ENCODE measurements at regions not wholly inside any gene's neighbourhood (a gene's known extent, or its start where the extent isn't known, plus 50 kb on each side); places are given as distances from the start of the nearest gene placed in this dataset.

- no peak overlapping the region for H3K4me3 ChIP-seq
- H3K27ac ChIP-seq = no peak overlapping the region
- H3K27me3 ChIP-seq = no peaks in the 10 kb centered on the region
- DNase-seq = no peak
- no peaks in the 10 kb centered on the region for H3K4me1 ChIP-seq
- no peak for TF ChIP-seq CTCF (IDR thresholded peaks at IDR 0.05 in 4 of 5, conservative IDR thresholded peaks at IDR 0.05 in 1 of 5)
- no peak for TF ChIP-seq POLR2A (IDR thresholded peaks at IDR 0.05)
- intact Hi-C loops (cut with DNase I; ENCODE audit: low total_unique reads) (no loop called here), in situ Hi-C loops (cut with MboI; ENCODE audit: low sequenced_read_pairs in 4 of 4) (no loop called here)
- H3K36me3 ChIP-seq = no peaks in the 10 kb centered on the region
- no peaks in the 10 kb centered on the region for H3K9me3 ChIP-seq
- ATAC-seq = no peak
Observed at GRCh38 chr9:71349218-71349617, 227.8 kb upstream of the TRPM3 start.

- H3K27ac ChIP-seq = no peak overlapping the region
- no peaks in the 10 kb centered on the region for H3K27me3 ChIP-seq
- no peak for TF ChIP-seq POLR2A (IDR thresholded peaks at IDR 0.05)
- TF ChIP-seq CTCF (IDR thresholded peaks at IDR 0.05 in 4 of 5, conservative IDR thresholded peaks at IDR 0.05 in 1 of 5) = no peak
- ATAC-seq (no peak), DNase-seq (no peak)
- no peaks in the 10 kb centered on the region for H3K36me3 ChIP-seq
- H3K4me1 ChIP-seq = no peaks in the 10 kb centered on the region
- no peaks in the 10 kb centered on the region for H3K9me3 ChIP-seq
- in situ Hi-C loops (cut with MboI; ENCODE audit: low sequenced_read_pairs in 4 of 4) (no loop called here), intact Hi-C loops (cut with DNase I; ENCODE audit: low total_unique reads) (no loop called here)
- H3K4me3 ChIP-seq = no peak overlapping the region
Observed at GRCh38 chr9:71333321-71333720, 211.9 kb upstream of the TRPM3 start.

GRCh38 chr9:71331603-71332002, 210.2 kb upstream of the TRPM3 start:
- TF ChIP-seq POLR2A (IDR thresholded peaks at IDR 0.05) (no peak), CTCF (IDR thresholded peaks at IDR 0.05 in 4 of 5, conservative IDR thresholded peaks at IDR 0.05 in 1 of 5) (no peak)
- in situ Hi-C loops (cut with MboI; ENCODE audit: low sequenced_read_pairs in 4 of 4) = no loop called here
- no peaks in the 10 kb centered on the region for H3K4me1 ChIP-seq
- H3K9me3 ChIP-seq = no peaks in the 10 kb centered on the region
- ATAC-seq (no peak), DNase-seq (no peak)
- H3K4me3 ChIP-seq = no peak overlapping the region
- H3K36me3 ChIP-seq = no peaks in the 10 kb centered on the region
- no peak overlapping the region for H3K27ac ChIP-seq
- H3K27me3 ChIP-seq = no peaks in the 10 kb centered on the region
- intact Hi-C loops (cut with DNase I; ENCODE audit: low total_unique reads) = no loop called here

- intact Hi-C loops (cut with DNase I; ENCODE audit: low total_unique reads) (no loop called here), in situ Hi-C loops (cut with MboI; ENCODE audit: low sequenced_read_pairs in 4 of 4) (no loop called here)
- Histone ChIP-seq H3K4me1 (no peaks in the 10 kb centered on the region), H3K27me3 (no peaks in the 10 kb centered on the region), H3K36me3 (no peaks in the 10 kb centered on the region), H3K9me3 (no peaks in the 10 kb centered on the region), H3K4me3 (no peak overlapping the region), H3K27ac (no peak overlapping the region)
- no peak for TF ChIP-seq CTCF (IDR thresholded peaks at IDR 0.05 in 4 of 5, conservative IDR thresholded peaks at IDR 0.05 in 1 of 5)
- TF ChIP-seq POLR2A (IDR thresholded peaks at IDR 0.05) = no peak
- DNase-seq (no peak), ATAC-seq (no peak)
Observed at GRCh38 chr9:71329873-71330272, 208.5 kb upstream of the TRPM3 start.

- Histone ChIP-seq H3K9me3 (no peaks in the 10 kb centered on the region), H3K4me3 (no peak overlapping the region), H3K36me3 (no peaks in the 10 kb centered on the region), H3K4me1 (no peaks in the 10 kb centered on the region), H3K27ac (no peak overlapping the region), H3K27me3 (peaks cover 0 to 5% (median 0%) of the 10 kb centered on the region in 3 donors)
- ATAC-seq (no peak), DNase-seq (no peak)
- intact Hi-C loops (cut with DNase I; ENCODE audit: low total_unique reads) = no loop called here
- TF ChIP-seq CTCF (IDR thresholded peaks at IDR 0.05 in 4 of 5, conservative IDR thresholded peaks at IDR 0.05 in 1 of 5) (no peak), POLR2A (IDR thresholded peaks at IDR 0.05) (no peak)
- in situ Hi-C loops (cut with MboI; ENCODE audit: low sequenced_read_pairs in 4 of 4) = no loop called here
Observed at GRCh38 chr9:71326360-71326759, 204.9 kb upstream of the TRPM3 start.
